ENCODE measurements at regions not wholly inside any gene's neighbourhood (a gene's known extent, or its start where the extent isn't known, plus 50 kb on each side); places are given as distances from the start of the nearest gene placed in this dataset.

- Mint-ChIP-seq H3K36me3 (peaks cover 0 to under 1% (median 0%) of the 10 kb centered on the region in 3 donors), H3K27me3 (no peaks in the 10 kb centered on the region), H3K9me3 (peaks cover 0 to 24% (median 6%) of the 10 kb centered on the region in 9 donors), H3K27ac (no peak overlapping the region), H3K4me1 (no peaks in the 10 kb centered on the region), H3K4me3 (no peak overlapping the region)
- POLR2A ChIA-PET: no interaction called here
- ATAC-seq (no peak), DNase-seq (no peak)
Observed at GRCh38 chrX:5425119-5425518, 803.5 kb downstream of the NLGN4X start.

GRCh38 chrX:5417381-5417780 lies 811.3 kb downstream of the NLGN4X start:
- H3K4me3 Mint-ChIP-seq: no peak overlapping the region
- DNase-seq: no peak
- H3K36me3 Mint-ChIP-seq: no peaks in the 10 kb centered on the region
- peaks cover 0 to 10% (median 2%) of the 10 kb centered on the region in 9 donors for H3K9me3 Mint-ChIP-seq
- no peaks in the 10 kb centered on the region for H3K4me1 Mint-ChIP-seq
- POLR2A ChIA-PET: no interaction called here
- H3K27ac Mint-ChIP-seq: no peak overlapping the region
- no peaks in the 10 kb centered on the region for H3K27me3 Mint-ChIP-seq
- no peak for ATAC-seq

- H3K9me3 Mint-ChIP-seq: peaks cover 0 to 16% (median 3%) of the 10 kb centered on the region in 9 donors
- no peaks in the 10 kb centered on the region for H3K27me3 Mint-ChIP-seq
- no peak overlapping the region for H3K27ac Mint-ChIP-seq
- POLR2A ChIA-PET: no interaction called here
- no peak overlapping the region for H3K4me3 Mint-ChIP-seq
- ATAC-seq: no peak
- DNase-seq: no peak
- H3K4me1 Mint-ChIP-seq: no peaks in the 10 kb centered on the region
- H3K36me3 Mint-ChIP-seq: no peaks in the 10 kb centered on the region
Observed at GRCh38 chrX:5415738-5416137, 812.9 kb downstream of the NLGN4X start.

- ATAC-seq: no peak
- Mint-ChIP-seq H3K4me3 (no peak overlapping the region), H3K9me3 (peaks cover 0 to 16% (median 5%) of the 10 kb centered on the region in 9 donors), H3K36me3 (no peaks in the 10 kb centered on the region), H3K27me3 (no peaks in the 10 kb centered on the region), H3K4me1 (no peaks in the 10 kb centered on the region), H3K27ac (no peak overlapping the region)
- no peak for DNase-seq
- POLR2A ChIA-PET: no interaction called here
Observed at GRCh38 chrX:5409106-5409505, 819.6 kb downstream of the NLGN4X start.

- DNase-seq: no peak
- ATAC-seq: no peak
- Mint-ChIP-seq H3K27me3 (no peaks in the 10 kb centered on the region), H3K4me3 (no peak overlapping the region), H3K27ac (no peak overlapping the region), H3K4me1 (no peaks in the 10 kb centered on the region), H3K9me3 (peaks cover 0 to 5% (median 0%) of the 10 kb centered on the region in 9 donors), H3K36me3 (no peaks in the 10 kb centered on the region)
- POLR2A ChIA-PET: no interaction called here
Observed at GRCh38 chrX:5402461-5402860, 826.2 kb downstream of the NLGN4X start.

GRCh38 chrX:5399403-5399802 lies 829.3 kb downstream of the NLGN4X start:
- POLR2A ChIA-PET: no interaction called here
- ATAC-seq (no peak), DNase-seq (no peak)
- Mint-ChIP-seq H3K27me3 (no peaks in the 10 kb centered on the region), H3K36me3 (no peaks in the 10 kb centered on the region), H3K9me3 (peaks cover 0 to 6% (median 3%) of the 10 kb centered on the region in 9 donors), H3K27ac (no peak overlapping the region), H3K4me3 (no peak overlapping the region), H3K4me1 (no peaks in the 10 kb centered on the region)

- POLR2A ChIA-PET: no interaction called here
- Mint-ChIP-seq H3K4me1 (no peaks in the 10 kb centered on the region), H3K36me3 (no peaks in the 10 kb centered on the region), H3K4me3 (no peak overlapping the region), H3K27me3 (no peaks in the 10 kb centered on the region), H3K9me3 (peaks cover 0 to 7% (median 3%) of the 10 kb centered on the region in 9 donors), H3K27ac (no peak overlapping the region)
- ATAC-seq: no peak
- DNase-seq: no peak
Observed at GRCh38 chrX:5397409-5397808, 831.3 kb downstream of the NLGN4X start.

GRCh38 chrX:5390376-5390775 lies 838.3 kb downstream of the NLGN4X start:
- POLR2A ChIA-PET: no interaction called here
- peaks cover 0 to 11% (median 7%) of the 10 kb centered on the region in 9 donors for H3K9me3 Mint-ChIP-seq
- H3K4me1 Mint-ChIP-seq: no peaks in the 10 kb centered on the region
- H3K27ac Mint-ChIP-seq: no peak overlapping the region
- no peaks in the 10 kb centered on the region for H3K27me3 Mint-ChIP-seq
- DNase-seq (no peak), ATAC-seq (no peak)
- no peaks in the 10 kb centered on the region for H3K36me3 Mint-ChIP-seq
- H3K4me3 Mint-ChIP-seq: no peak overlapping the region

- no peaks in the 10 kb centered on the region for H3K4me1 Mint-ChIP-seq
- no peak overlapping the region for H3K27ac Mint-ChIP-seq
Observed at GRCh38 chrX:5388087-5388486, 840.6 kb downstream of the NLGN4X start.

GRCh38 chrX:5380426-5380825 lies 848.2 kb downstream of the NLGN4X start:
- POLR2A ChIA-PET: no interaction called here
- H3K9me3 Mint-ChIP-seq: peaks cover 0 to 9% (median 0%) of the 10 kb centered on the region in 9 donors
- H3K4me3 Mint-ChIP-seq: no peak overlapping the region
- no peak for DNase-seq
- ATAC-seq: no peak
- no peaks in the 10 kb centered on the region for H3K36me3 Mint-ChIP-seq
- H3K27ac Mint-ChIP-seq: no peak overlapping the region
- no peaks in the 10 kb centered on the region for H3K27me3 Mint-ChIP-seq
- no peaks in the 10 kb centered on the region for H3K4me1 Mint-ChIP-seq

More at GRCh38 chrX:5388087-5388486, 840.6 kb downstream of the NLGN4X start:
- Mint-ChIP-seq H3K4me3 (no peak overlapping the region), H3K9me3 (peaks cover 0 to 9% (median 4%) of the 10 kb centered on the region in 9 donors), H3K36me3 (no peaks in the 10 kb centered on the region), H3K27me3 (no peaks in the 10 kb centered on the region)
- ATAC-seq (no peak), DNase-seq (no peak)
- POLR2A ChIA-PET: no interaction called here

GRCh38 chrX:5341902-5342301 lies 886.8 kb downstream of the NLGN4X start:
- no peak overlapping the region for H3K4me3 Mint-ChIP-seq
- peaks cover 0 to 10% (median 2%) of the 10 kb centered on the region in 9 donors for H3K9me3 Mint-ChIP-seq
- no peak for ATAC-seq
- no peak overlapping the region for H3K27ac Mint-ChIP-seq
- peaks cover 0 to 2% (median 0%) of the 10 kb centered on the region in 3 donors for H3K36me3 Mint-ChIP-seq
- H3K27me3 Mint-ChIP-seq: no peaks in the 10 kb centered on the region
- POLR2A ChIA-PET: no interaction called here
- H3K4me1 Mint-ChIP-seq: no peaks in the 10 kb centered on the region
- DNase-seq: no peak

- DNase-seq: no peak
- H3K27me3 Mint-ChIP-seq: no peaks in the 10 kb centered on the region
Observed at GRCh38 chrX:5337160-5337559, 891.5 kb downstream of the NLGN4X start.

GRCh38 chrX:5324546-5324945 lies 904.1 kb downstream of the NLGN4X start:
- ATAC-seq (no peak), DNase-seq (no peak)
- Mint-ChIP-seq H3K4me3 (no peak overlapping the region), H3K4me1 (no peaks in the 10 kb centered on the region), H3K9me3 (peaks cover 0 to 27% (median 2%) of the 10 kb centered on the region in 9 donors), H3K27ac (no peak overlapping the region), H3K36me3 (peaks cover 0 to 14% (median 0%) of the 10 kb centered on the region in 3 donors), H3K27me3 (no peaks in the 10 kb centered on the region)
- POLR2A ChIA-PET: no interaction called here

More at GRCh38 chrX:5337160-5337559, 891.5 kb downstream of the NLGN4X start:
- POLR2A ChIA-PET: no interaction called here
- Mint-ChIP-seq H3K4me3 (no peak overlapping the region), H3K4me1 (no peaks in the 10 kb centered on the region), H3K9me3 (peaks cover 0 to 12% (median 3%) of the 10 kb centered on the region in 9 donors), H3K27ac (no peak overlapping the region), H3K36me3 (no peaks in the 10 kb centered on the region)
- ATAC-seq: no peak

GRCh38 chrX:5314148-5314547 lies 914.5 kb downstream of the NLGN4X start:
- no peaks in the 10 kb centered on the region for H3K27me3 Mint-ChIP-seq
- ATAC-seq (no peak), DNase-seq (no peak)
- no peak overlapping the region for H3K4me3 Mint-ChIP-seq
- H3K4me1 Mint-ChIP-seq: no peaks in the 10 kb centered on the region
- POLR2A ChIA-PET: no interaction called here
- H3K36me3 Mint-ChIP-seq: no peaks in the 10 kb centered on the region
- no peak overlapping the region for H3K27ac Mint-ChIP-seq
- H3K9me3 Mint-ChIP-seq: peaks cover 0 to 4% (median 0%) of the 10 kb centered on the region in 9 donors
